Neural cell (in vitro differentiated cells): ENCODE measurements at regions not wholly inside any gene's neighbourhood (a gene's known extent, or its start where the extent isn't known, plus 50 kb on each side); places are given as distances from the start of the nearest gene placed in this dataset.

Experiments
- H2AFZ ChIP-seq: fragments of 200-600, 300-800 bp; sonication (generic), shearing (Covaris generic); 2 replicates; pipeline ENCODE4 v1.6.0; 2014; ENCODE audit warnings: low read depth, mild to moderate bottlenecking, antibody characterized with exemption, low read length, moderate library complexity
- H3F3A ChIP-seq: fragments of 200-600 bp; shearing (Covaris generic); 2 replicates; pipeline ENCODE4 v1.6.1; 2016; ENCODE audit warnings: mild to moderate bottlenecking, moderate library complexity, mixed read lengths, antibody characterized with exemption, low read length; ENCODE audit not compliant: insufficient read depth, poor library complexity, severe bottlenecking
- H3K27ac ChIP-seq: fragments of 200-600, 300-800 bp; sonication (generic), shearing (Covaris generic); 2 replicates; pipeline ENCODE4 v1.5.1; 2014; ENCODE audit warnings: mild to moderate bottlenecking, low read length, moderate library complexity
- H3K27me3 ChIP-seq: fragments of 300-800, 200-600 bp; sonication (generic), shearing (Covaris generic); 2 replicates; pipeline ENCODE4 v1.6.0; 2014; ENCODE audit warnings: mild to moderate bottlenecking, low read depth, low read length, moderate library complexity; ENCODE audit not compliant: insufficient read depth
- H3K36me3 ChIP-seq: fragments of 300-800, 200-600 bp; sonication (generic), shearing (Covaris generic); 2 replicates; pipeline ENCODE4 v1.5.1; 2014; ENCODE audit warnings: mild to moderate bottlenecking, antibody characterized with exemption, low read length, moderate library complexity; ENCODE audit not compliant: insufficient read depth
- H3K4me2 ChIP-seq: fragments of 300-800, 200-600 bp; sonication (generic), shearing (Covaris generic); 2 replicates; pipeline ENCODE4 v1.6.0; 2014; ENCODE audit warnings: mild to moderate bottlenecking, low read length
- H3K4me3 ChIP-seq: fragments of 300-800, 200-600 bp; sonication (generic), shearing (Covaris generic); 2 replicates; pipeline ENCODE4 v1.5.1; 2014; ENCODE audit warnings: mild to moderate bottlenecking, low read length, moderate library complexity
- H3K79me2 ChIP-seq: fragments of 200-600 bp; shearing (Covaris generic); replicated peaks from 2 replicates; pipeline ENCODE4 v1.6.0; 2014; ENCODE audit warnings: mild to moderate bottlenecking, low read length, moderate library complexity; ENCODE audit not compliant: insufficient read depth
- H3K9ac ChIP-seq: fragments of 300-800, 200-600 bp; sonication (generic), shearing (Covaris generic); 2 replicates; pipeline ENCODE4 v1.6.1; 2016; ENCODE audit warnings: mild to moderate bottlenecking, low read length, mixed read lengths
- H3K9me2 ChIP-seq: fragments of 200-600 bp; shearing (Covaris generic); 2 replicates; pipeline ENCODE4 v1.6.1; 2016; ENCODE audit warnings: mild to moderate bottlenecking, low read length, mixed read lengths; ENCODE audit not compliant: insufficient read depth
- H3K9me3 ChIP-seq: fragments of 200-600, 300-800 bp; sonication (generic), shearing (Covaris generic); 2 replicates; pipeline ENCODE4 v1.6.1; 2016; ENCODE audit warnings: mild to moderate bottlenecking, mixed run types, low read length, moderate library complexity, mixed read lengths
- H4K20me1 ChIP-seq: fragments of 200-600 bp; shearing (Covaris generic); 2 replicates; pipeline ENCODE4 v1.6.1; 2016; ENCODE audit warnings: mild to moderate bottlenecking, mixed run types; ENCODE audit not compliant: insufficient read depth
- CTCF ChIP-seq: fragments of 450-650 bp; IDR thresholded peaks from 2 replicates; pipeline ENCODE4 v1.5.1; 2014; ENCODE audit warnings: antibody characterized with exemption, mild to moderate bottlenecking, moderate library complexity; ENCODE audit not compliant: poor library complexity, severe bottlenecking
- EP300 ChIP-seq: fragments of 450-650 bp; conservative IDR thresholded peaks from 2 replicates; pipeline ENCODE4 v1.6.1; 2014; ENCODE audit warnings: antibody characterized with exemption, mild to moderate bottlenecking, moderate library complexity; ENCODE audit not compliant: poor library complexity, severe bottlenecking
- EZH2 ChIP-seq: fragments of 200-600, 300-800 bp; shearing (Covaris generic), sonication (generic); IDR thresholded peaks from 2 replicates; pipeline ENCODE4 v1.6.1; 2014; ENCODE audit warnings: antibody characterized with exemption, low read length, borderline replicate concordance, mild to moderate bottlenecking; ENCODE audit not compliant: insufficient read depth, poor library complexity, severe bottlenecking
- MXI1 ChIP-seq: fragments of 450-650 bp; conservative IDR thresholded peaks from 2 replicates; pipeline ENCODE4 v1.6.1; 2014; ENCODE audit warnings: antibody characterized with exemption, mild to moderate bottlenecking; ENCODE audit not compliant: poor library complexity, severe bottlenecking
- POLR2AphosphoS5 ChIP-seq: IDR thresholded peaks from 2 replicates; pipeline ENCODE4 v1.6.1; 2012
- RAD21 ChIP-seq: fragments of 450-650 bp; conservative IDR thresholded peaks from 2 replicates; pipeline ENCODE4 v1.6.1; 2014; ENCODE audit warnings: antibody characterized with exemption, mild to moderate bottlenecking, moderate library complexity
- REST ChIP-seq: IDR thresholded peaks from 2 replicates; pipeline ENCODE4 v1.6.1; 2012; ENCODE audit warnings: borderline replicate concordance
- SMC3 ChIP-seq: fragments of 450-650 bp; conservative IDR thresholded peaks from 2 replicates; pipeline ENCODE4 v1.6.1; 2014; ENCODE audit warnings: antibody characterized with exemption, mild to moderate bottlenecking, moderate library complexity; ENCODE audit not compliant: poor library complexity
- TAF1 ChIP-seq: IDR thresholded peaks from 2 replicates; pipeline ENCODE4 v1.6.1; 2012; ENCODE audit warnings: low read depth

GRCh38 chr3:170809007-170809974 lies 60.7 kb downstream of the RPL22L1 start:
- no peak overlapping the region for H3K4me2 ChIP-seq
- H3K27ac ChIP-seq: no peak overlapping the region
- H3K4me3 ChIP-seq: no peak overlapping the region
- H2AFZ ChIP-seq: no peak overlapping the region
- no peaks in the 10 kb centered on the region for H3K9me3 ChIP-seq
- H3F3A ChIP-seq: no peaks in the 10 kb centered on the region
- no peaks in the 10 kb centered on the region for H3K27me3 ChIP-seq
- TF ChIP-seq MXI1 (no peak), CTCF (peak; percentile 63), SMC3 (peak; percentile 65), RAD21 (peak; percentile 66)
- H3K9me2 ChIP-seq: no peaks in the 10 kb centered on the region
- H3K9ac ChIP-seq: no peak overlapping the region
- H3K79me2 ChIP-seq: no peaks in the 10 kb centered on the region
- no peaks in the 10 kb centered on the region for H4K20me1 ChIP-seq
- H3K36me3 ChIP-seq: no peaks in the 10 kb centered on the region

GRCh38 chr3:170808041-170808440 lies 62.0 kb downstream of the RPL22L1 start:
- Histone ChIP-seq H3F3A (no peaks in the 10 kb centered on the region), H3K36me3 (no peaks in the 10 kb centered on the region), H3K9me3 (no peaks in the 10 kb centered on the region), H3K9me2 (no peaks in the 10 kb centered on the region), H4K20me1 (no peaks in the 10 kb centered on the region), H3K4me2 (no peak overlapping the region), H3K27ac (no peak overlapping the region), H3K9ac (no peak overlapping the region), H2AFZ (no peak overlapping the region), H3K79me2 (no peaks in the 10 kb centered on the region), H3K4me3 (no peak overlapping the region), H3K27me3 (no peaks in the 10 kb centered on the region)
- TF ChIP-seq EP300: no peak
- no peak for TF ChIP-seq SMC3
- no peak for TF ChIP-seq EZH2
- TF ChIP-seq CTCF: no peak
- no peak for TF ChIP-seq RAD21
- no peak for TF ChIP-seq MXI1
- no peak for TF ChIP-seq POLR2AphosphoS5
- no peak for TF ChIP-seq TAF1
- no peak for TF ChIP-seq REST
